Activated naive CD4-positive, alpha-beta T cell treated with anti-CD3 and anti-CD28 coated beads, Interleukin-2, amount 10 ng/mL, durations not matched to agents 7 days and 5 days (primary cell): ENCODE measurements at regions not wholly inside any gene's neighbourhood (a gene's known extent, or its start where the extent isn't known, plus 50 kb on each side); places are given as distances from the start of the nearest gene placed in this dataset.
A peak's percentile ranks its signal among the peaks of the same experiment; 100 is the strongest.
"Not testable (repeated sequence)": the region's sequence is repeated elsewhere in the genome, so short reads cannot be mapped to it uniquely, and the experiment has no call there.

ENCODE experiments used
- CTCF ChIA-PET: fragments of 350-600 bp; sonication (Branson Sonifier 250); formaldehyde crosslinking; loops from one replicate; lab custom pipeline; 2021; ENCODE audit warnings: antibody characterized with exemption; lab: Charles Lee
- DNase-seq: peaks from one replicate; pipeline ENCODE4 v3.0.0-alpha.2; 2020
- H3K27ac Mint-ChIP-seq: one replicate; pipeline ENCODE4 v1.8.0; 2021; ENCODE audit warnings: mild to moderate bottlenecking, moderate library complexity, mixed read lengths
- H3K27me3 Mint-ChIP-seq: one replicate; pipeline ENCODE4 v1.8.0; 2021; ENCODE audit warnings: mild to moderate bottlenecking, mixed read lengths
- H3K36me3 Mint-ChIP-seq: one replicate; pipeline ENCODE4 v1.8.0; 2021; ENCODE audit warnings: mixed read lengths
- H3K4me1 Mint-ChIP-seq: one replicate; pipeline ENCODE4 v1.8.0; 2021; ENCODE audit warnings: mixed read lengths
- H3K4me3 Mint-ChIP-seq: one replicate; pipeline ENCODE4 v1.8.0; 2021; ENCODE audit warnings: mild to moderate bottlenecking, moderate library complexity, mixed read lengths
- H3K9me3 Mint-ChIP-seq: one replicate; pipeline ENCODE4 v1.8.0; 2021; ENCODE audit warnings: mixed read lengths

- CTCF ChIA-PET = no interaction called here
- no peak overlapping the region for H3K27ac Mint-ChIP-seq
- H3K4me3 Mint-ChIP-seq = no peak overlapping the region
- no peaks in the 10 kb centered on the region for H3K9me3 Mint-ChIP-seq
- no peak for DNase-seq
- H3K27me3 Mint-ChIP-seq = no peaks in the 10 kb centered on the region
- peaks cover 10% of the 10 kb centered on the region for H3K4me1 Mint-ChIP-seq
- no peaks in the 10 kb centered on the region for H3K36me3 Mint-ChIP-seq
Measured at GRCh38 chr3:31081018-31081662, 186.7 kb upstream of the GADL1 start.

GRCh38 chr3:31086148-31086547, 191.7 kb upstream of the GADL1 start:
- no peaks in the 10 kb centered on the region for H3K9me3 Mint-ChIP-seq
- no peak overlapping the region for H3K4me3 Mint-ChIP-seq
- H3K36me3 Mint-ChIP-seq = no peaks in the 10 kb centered on the region
- CTCF ChIA-PET = no interaction called here
- no peak overlapping the region for H3K27ac Mint-ChIP-seq
- no peak for DNase-seq
- H3K27me3 Mint-ChIP-seq = no peaks in the 10 kb centered on the region
- H3K4me1 Mint-ChIP-seq = no peaks in the 10 kb centered on the region

DNA sequence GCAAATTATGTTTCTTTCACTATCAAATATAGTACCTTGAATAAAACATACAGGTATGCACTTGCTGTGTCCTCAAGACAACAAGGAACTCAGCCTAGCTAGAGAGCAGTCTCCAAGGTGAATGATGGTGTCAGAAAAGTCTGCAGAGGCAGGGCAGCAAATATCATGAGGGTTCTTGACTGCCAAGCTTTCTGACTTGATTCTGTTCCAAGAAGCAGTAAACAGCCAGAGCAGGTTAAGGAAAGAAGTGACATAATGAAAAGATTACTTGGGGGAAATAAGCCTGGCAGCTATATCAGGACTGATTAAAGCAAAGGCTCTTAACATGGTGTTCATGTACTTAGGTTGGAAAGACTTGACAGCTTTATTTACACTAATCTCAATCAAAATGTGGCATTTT, 192.2 kb upstream of the GADL1 start:
- H3K27me3 Mint-ChIP-seq = peaks cover 3% of the 10 kb centered on the region
- H3K4me3 Mint-ChIP-seq = no peak overlapping the region
- no peak for DNase-seq
- CTCF ChIA-PET = no interaction called here
- H3K4me1 Mint-ChIP-seq = no peaks in the 10 kb centered on the region
- no peaks in the 10 kb centered on the region for H3K36me3 Mint-ChIP-seq
- no peak overlapping the region for H3K27ac Mint-ChIP-seq
- H3K9me3 Mint-ChIP-seq = no peaks in the 10 kb centered on the region

DNA sequence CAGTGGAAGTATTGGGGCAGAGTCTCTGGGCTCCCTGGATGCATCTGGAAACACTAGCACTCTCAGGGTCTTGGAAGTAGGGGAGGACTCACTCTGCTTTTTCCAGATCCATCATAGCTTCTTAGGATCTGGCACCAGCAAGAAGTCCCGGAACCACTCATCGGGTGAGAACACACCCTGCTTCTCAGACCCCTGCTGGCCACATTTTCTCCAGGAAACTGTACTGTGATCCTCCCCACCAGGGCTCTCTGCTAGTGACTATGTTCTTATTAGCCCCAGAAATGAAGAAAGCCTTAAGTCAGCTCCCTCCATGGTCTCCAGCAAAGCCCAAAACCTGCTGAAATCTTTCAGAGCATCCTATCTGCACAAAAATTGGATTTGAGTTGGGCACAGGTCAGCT, 197.3 kb upstream of the GADL1 start:
- peaks cover 8% of the 10 kb centered on the region for H3K4me1 Mint-ChIP-seq
- no peaks in the 10 kb centered on the region for H3K9me3 Mint-ChIP-seq
- no peaks in the 10 kb centered on the region for H3K36me3 Mint-ChIP-seq
- H3K27me3 Mint-ChIP-seq = peaks cover 6% of the 10 kb centered on the region
- no peak overlapping the region for H3K4me3 Mint-ChIP-seq
- CTCF ChIA-PET = no interaction called here
- H3K27ac Mint-ChIP-seq = no peak overlapping the region
- DNase-seq = no peak

DNA sequence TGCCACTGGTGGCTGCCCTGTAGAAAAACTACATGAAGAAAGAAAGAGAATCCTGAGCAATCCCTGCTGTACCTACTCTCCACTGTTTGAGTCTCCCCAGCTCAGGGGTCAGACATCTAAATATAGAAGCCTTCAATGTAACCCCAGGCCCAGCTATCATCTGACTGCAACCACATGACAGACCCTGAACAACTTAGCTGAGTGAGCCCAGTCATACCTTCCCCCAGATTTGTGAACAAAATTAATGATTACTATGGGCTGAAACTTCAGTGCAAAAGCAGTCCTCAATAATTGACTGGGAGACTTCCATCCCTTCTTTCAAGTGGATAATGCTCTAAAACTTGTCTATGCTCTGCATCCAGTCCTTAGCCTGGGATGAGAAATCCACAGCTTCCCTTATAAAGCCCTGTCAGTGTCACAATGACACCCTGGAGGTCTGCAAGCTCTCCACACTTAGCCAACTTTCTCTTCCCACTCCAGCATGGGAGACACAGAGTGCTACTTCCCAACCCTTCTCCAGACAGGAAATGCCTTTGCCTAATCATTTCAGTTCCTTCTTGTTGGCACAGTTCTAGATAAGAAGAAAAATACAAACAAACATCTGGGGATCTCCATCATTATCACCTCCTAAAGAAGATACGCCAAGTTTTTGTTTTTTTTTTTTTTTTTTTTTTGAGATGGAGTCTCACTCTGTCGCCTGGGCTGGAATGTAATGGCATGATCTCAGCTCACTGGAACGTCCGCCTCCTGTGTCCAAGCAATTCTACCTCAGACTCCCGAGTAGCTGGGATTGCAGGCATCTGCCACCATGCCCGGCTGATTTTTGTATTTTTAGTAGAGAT, 198.5 kb upstream of the GADL1 start:
- Mint-ChIP-seq H3K9me3 (no peaks in the 10 kb centered on the region), H3K4me1 (peaks cover 16% of the 10 kb centered on the region), H3K4me3 (no peak overlapping the region), H3K36me3 (no peaks in the 10 kb centered on the region), H3K27me3 (peaks cover 6% of the 10 kb centered on the region), H3K27ac (no peak overlapping the region)
- CTCF ChIA-PET = interaction anchor here (0.6 to 1.5 kb wide), 2 partner anchors 12 to 125 kb away, joined by 3 to 4 read pairs; no protein-coding TSS in a partner anchor
- DNase-seq = no peak

- no peak overlapping the region for H3K4me3 Mint-ChIP-seq
- no peaks in the 10 kb centered on the region for H3K9me3 Mint-ChIP-seq
- no peaks in the 10 kb centered on the region for H3K36me3 Mint-ChIP-seq
- H3K4me1 Mint-ChIP-seq = peaks cover 16% of the 10 kb centered on the region
- H3K27me3 Mint-ChIP-seq = peaks cover 6% of the 10 kb centered on the region
- CTCF ChIA-PET = interaction anchor here (0.6 to 1.5 kb wide), 2 partner anchors 11 to 125 kb away, joined by 3 to 4 read pairs; no protein-coding TSS in a partner anchor
- DNase-seq = no peak
- H3K27ac Mint-ChIP-seq = no peak overlapping the region
Measured at GRCh38 chr3:31093606-31094005, 199.1 kb upstream of the GADL1 start.

GRCh38 chr3:31094048-31094447, 199.6 kb upstream of the GADL1 start:
- Mint-ChIP-seq H3K4me1 (peaks cover 16% of the 10 kb centered on the region), H3K4me3 (no peak overlapping the region), H3K36me3 (no peaks in the 10 kb centered on the region), H3K27ac (no peak overlapping the region), H3K27me3 (peaks cover 6% of the 10 kb centered on the region), H3K9me3 (no peaks in the 10 kb centered on the region)
- no peak for DNase-seq
- CTCF ChIA-PET = interaction anchor here (1.5 kb wide), 1 partner anchor 11 kb away, joined by 4 read pairs; no protein-coding TSS in a partner anchor

GRCh38 chr3:31095255-31095654, 200.8 kb upstream of the GADL1 start:
- CTCF ChIA-PET = no interaction called here
- no peak for DNase-seq
- H3K4me3 Mint-ChIP-seq = no peak overlapping the region
- no peaks in the 10 kb centered on the region for H3K9me3 Mint-ChIP-seq
- peak overlapping the region; percentile 16 for H3K27ac Mint-ChIP-seq
- peaks cover 16% of the 10 kb centered on the region for H3K4me1 Mint-ChIP-seq
- no peaks in the 10 kb centered on the region for H3K36me3 Mint-ChIP-seq
- H3K27me3 Mint-ChIP-seq = peaks cover 6% of the 10 kb centered on the region

DNA sequence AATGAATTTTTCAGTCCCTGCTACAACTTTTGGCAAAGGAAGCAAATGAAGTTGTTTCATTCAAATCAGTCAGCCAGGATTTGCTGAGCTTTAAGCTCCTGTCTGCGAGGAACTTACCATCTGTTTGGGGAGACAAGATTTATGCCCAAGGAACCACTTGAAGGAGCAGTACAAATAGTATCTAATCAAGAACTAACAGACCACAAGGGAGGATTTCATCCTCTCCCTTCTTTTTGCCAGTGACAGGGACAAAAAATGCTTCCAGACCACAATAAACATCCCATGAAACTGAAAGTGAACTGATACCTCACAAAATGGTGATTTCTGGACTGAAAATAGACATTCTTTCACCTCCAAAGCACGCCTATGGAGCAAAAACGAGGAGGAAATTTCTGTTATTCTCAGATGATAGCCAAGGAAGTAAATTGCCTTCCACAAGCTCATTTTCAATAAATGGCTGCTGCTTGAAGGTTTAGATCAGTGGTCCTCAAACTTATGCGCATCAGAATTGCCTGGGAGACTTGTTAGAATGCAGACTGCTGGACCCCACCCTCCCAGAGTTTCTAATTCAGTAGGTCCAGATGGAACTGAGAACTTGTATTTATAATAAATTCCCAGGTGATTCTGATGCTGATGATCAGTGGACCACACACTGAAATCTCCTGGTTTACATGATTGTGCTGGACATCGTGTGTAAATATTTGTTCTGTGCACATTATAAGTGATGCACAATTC, 202.4 kb upstream of the GADL1 start:
- no peaks in the 10 kb centered on the region for H3K9me3 Mint-ChIP-seq
- CTCF ChIA-PET = interaction anchor here (0.9 kb wide), 1 partner anchor 8 kb away, joined by 3 read pairs; no protein-coding TSS in a partner anchor
- H3K27ac Mint-ChIP-seq = peak overlapping the region; percentile 24
- H3K4me1 Mint-ChIP-seq = peaks cover 16% of the 10 kb centered on the region
- H3K4me3 Mint-ChIP-seq = no peak overlapping the region
- no peaks in the 10 kb centered on the region for H3K36me3 Mint-ChIP-seq
- H3K27me3 Mint-ChIP-seq = peaks cover 2% of the 10 kb centered on the region
- DNase-seq = no peak

DNA sequence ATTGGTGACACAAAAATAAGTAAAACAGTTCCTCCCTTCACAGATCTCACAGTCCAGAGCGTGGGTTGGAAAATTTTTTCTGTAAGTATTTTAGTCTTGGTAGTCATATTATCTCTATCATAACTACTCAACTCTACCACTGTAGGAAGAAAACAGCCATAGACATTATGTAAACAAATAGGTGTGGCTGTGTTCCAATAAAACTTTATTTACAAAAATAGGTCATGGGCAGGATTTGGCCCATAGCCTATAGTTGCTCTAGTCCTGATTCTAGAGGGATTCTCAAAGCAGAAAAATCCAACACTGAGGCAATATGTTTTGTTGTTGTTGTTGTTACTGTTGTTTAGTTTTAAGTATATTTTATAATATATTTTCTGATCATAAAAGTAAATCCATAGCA, 206.1 kb upstream of the GADL1 start:
- Mint-ChIP-seq H3K27ac (no peak overlapping the region), H3K36me3 (no peaks in the 10 kb centered on the region), H3K4me1 (peaks cover 16% of the 10 kb centered on the region), H3K9me3 (peaks cover 1% of the 10 kb centered on the region), H3K27me3 (no peaks in the 10 kb centered on the region), H3K4me3 (no peak overlapping the region)
- CTCF ChIA-PET = no interaction called here
- DNase-seq = no peak

DNA sequence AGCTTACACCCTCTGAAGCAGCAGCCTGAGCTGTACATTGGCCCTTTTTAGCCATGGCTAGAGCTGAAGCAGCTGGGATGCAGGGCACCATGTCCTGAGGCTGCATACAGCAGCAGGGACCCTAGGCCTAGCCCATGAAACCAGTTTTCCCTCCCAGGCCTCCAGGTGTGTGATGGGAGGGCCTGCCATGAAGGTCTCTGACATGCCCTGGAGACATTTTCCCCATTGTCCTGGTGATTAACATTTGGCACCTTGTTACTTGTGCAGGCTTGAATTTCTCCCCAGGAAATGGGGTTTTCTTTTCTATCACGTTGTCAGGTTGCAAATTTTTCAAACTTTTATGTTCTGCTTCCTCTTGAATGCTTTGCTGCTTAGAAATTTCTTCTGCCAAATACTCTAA, 206.8 kb upstream of the GADL1 start:
- CTCF ChIA-PET = not testable (repeated sequence)
- peaks cover 20% of the 10 kb centered on the region for H3K4me1 Mint-ChIP-seq

DNA sequence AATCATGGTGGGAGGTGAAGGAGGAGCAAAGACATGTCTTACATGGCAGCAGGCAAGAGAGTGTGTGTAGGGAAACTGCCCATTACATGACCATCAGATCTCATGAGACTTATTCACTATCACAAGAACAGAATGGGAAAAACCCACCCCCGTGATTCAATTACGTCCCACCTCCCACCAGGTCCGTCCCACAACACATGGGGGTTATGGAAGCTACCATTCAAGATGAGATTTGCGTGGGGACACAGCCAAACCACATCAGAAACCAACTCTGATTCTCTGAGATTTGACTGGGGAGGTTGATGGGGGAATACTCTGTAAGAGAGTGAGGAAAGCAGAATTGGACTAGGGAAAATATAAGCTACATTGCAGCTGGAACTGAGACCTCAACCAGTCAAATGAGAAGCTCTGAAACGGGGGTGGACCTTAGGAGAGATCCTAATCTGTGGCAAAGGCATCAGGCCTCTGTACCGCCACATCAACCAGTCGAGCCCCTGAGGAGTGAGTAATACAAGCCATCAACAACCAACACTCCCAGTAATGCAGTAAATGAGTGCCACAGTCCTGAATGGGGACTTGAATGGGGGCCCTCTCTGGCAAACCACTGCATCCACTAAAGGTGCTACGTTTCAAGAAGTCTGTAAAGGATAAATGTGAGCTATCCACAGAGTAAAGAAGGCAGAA, 207.9 kb upstream of the GADL1 start:
- no peak overlapping the region for H3K27ac Mint-ChIP-seq
- no peaks in the 10 kb centered on the region for H3K27me3 Mint-ChIP-seq
- no peak overlapping the region for H3K4me3 Mint-ChIP-seq
- peaks cover 19% of the 10 kb centered on the region for H3K4me1 Mint-ChIP-seq
- no peaks in the 10 kb centered on the region for H3K36me3 Mint-ChIP-seq
- no peak for DNase-seq
- peaks cover 1% of the 10 kb centered on the region for H3K9me3 Mint-ChIP-seq
- CTCF ChIA-PET = no interaction called here

More for the DNA sequence above, 206.8 kb upstream of the GADL1 start:
- not testable (repeated sequence) for H3K27ac Mint-ChIP-seq, H3K36me3 Mint-ChIP-seq, H3K27me3 Mint-ChIP-seq, H3K9me3 Mint-ChIP-seq, DNase-seq, H3K4me3 Mint-ChIP-seq

DNA sequence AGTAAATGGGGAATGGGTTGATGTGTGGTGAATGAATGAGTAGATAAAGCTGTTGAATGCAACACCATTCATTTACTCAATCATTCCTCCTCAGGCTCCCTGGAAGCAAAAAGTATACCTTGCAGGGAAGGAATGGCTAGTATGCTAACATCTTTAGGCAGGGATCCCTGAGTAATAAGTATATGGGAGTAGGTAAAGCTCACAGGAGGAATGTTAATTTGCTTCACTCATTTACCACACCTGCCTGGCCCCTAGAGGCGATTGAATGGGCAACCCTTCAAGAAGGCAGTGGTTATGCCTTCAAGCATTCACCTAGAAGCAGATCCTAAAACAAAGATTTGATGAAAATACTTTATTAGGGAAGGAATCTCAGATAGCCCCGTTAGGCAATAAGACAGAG, 208.7 kb upstream of the GADL1 start:
- Mint-ChIP-seq H3K36me3 (no peaks in the 10 kb centered on the region), H3K9me3 (peaks cover 1% of the 10 kb centered on the region), H3K27ac (no peak overlapping the region), H3K4me1 (peaks cover 16% of the 10 kb centered on the region), H3K27me3 (no peaks in the 10 kb centered on the region), H3K4me3 (no peak overlapping the region)
- no peak for DNase-seq
- CTCF ChIA-PET = no interaction called here
